ENCODE measurements at regions not wholly inside any gene's neighbourhood (a gene's known extent, or its start where the extent isn't known, plus 50 kb on each side); places are given as distances from the start of the nearest gene placed in this dataset.

DNA sequence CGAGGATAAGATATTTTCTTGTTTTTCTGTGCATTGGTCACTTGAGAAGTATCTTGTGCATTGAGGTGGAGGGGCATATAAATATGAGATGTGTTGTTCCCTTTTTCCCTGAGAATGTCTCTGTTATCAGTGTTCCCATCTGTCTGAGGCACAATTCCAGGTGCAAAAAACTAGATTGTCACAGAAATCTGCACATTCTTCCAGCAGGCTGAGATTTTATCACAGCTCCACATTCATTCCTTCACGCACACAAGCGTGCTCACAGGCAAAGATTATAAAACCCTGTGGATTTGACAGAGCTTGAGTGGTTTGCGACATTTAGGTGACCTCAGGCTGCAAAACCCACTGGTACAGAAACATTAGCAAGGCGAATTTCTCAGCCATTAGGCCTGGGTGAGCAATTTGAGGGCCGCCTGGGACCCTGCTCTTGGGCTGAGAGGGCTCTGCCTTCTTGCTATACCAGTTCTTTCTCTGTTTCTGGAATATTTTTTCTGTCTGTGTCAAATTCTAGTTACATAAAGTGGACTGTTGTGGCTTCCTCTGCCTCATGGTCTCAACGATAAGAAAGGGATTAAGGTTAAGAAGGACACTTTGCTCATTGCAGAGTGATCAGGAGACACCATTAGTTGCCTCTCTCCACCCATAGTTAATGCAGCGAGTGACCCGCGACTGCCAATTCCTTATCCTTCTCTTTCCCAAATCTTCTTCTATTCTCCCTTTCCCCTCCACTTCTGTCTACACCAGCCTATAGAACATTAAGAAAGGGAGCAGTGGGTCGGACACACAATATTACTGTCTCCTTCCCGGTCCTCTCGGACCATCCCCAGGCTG is 86.7 kb upstream of the C1QTNF7 start:
- Mint-ChIP-seq H3K27me3 (no peaks in the 10 kb centered on the region), H3K4me1 (ENCODE audit: low read depth) (no peaks in the 10 kb centered on the region), H3K27ac (no peak overlapping the region), H3K9me3 (no peaks in the 10 kb centered on the region), H3K36me3 (ENCODE audit: low read depth) (no peaks in the 10 kb centered on the region), H3K4me3 (no peak overlapping the region)
- intact Hi-C loops (cut with micrococcal nuclease) = no loop called here
- TF ChIP-seq, protein P1, sequence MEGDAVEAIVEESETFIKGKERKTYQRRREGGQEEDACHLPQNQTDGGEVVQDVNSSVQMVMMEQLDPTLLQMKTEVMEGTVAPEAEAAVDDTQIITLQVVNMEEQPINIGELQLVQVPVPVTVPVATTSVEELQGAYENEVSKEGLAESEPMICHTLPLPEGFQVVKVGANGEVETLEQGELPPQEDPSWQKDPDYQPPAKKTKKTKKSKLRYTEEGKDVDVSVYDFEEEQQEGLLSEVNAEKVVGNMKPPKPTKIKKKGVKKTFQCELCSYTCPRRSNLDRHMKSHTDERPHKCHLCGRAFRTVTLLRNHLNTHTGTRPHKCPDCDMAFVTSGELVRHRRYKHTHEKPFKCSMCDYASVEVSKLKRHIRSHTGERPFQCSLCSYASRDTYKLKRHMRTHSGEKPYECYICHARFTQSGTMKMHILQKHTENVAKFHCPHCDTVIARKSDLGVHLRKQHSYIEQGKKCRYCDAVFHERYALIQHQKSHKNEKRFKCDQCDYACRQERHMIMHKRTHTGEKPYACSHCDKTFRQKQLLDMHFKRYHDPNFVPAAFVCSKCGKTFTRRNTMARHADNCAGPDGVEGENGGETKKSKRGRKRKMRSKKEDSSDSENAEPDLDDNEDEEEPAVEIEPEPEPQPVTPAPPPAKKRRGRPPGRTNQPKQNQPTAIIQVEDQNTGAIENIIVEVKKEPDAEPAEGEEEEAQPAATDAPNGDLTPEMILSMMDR (IDR thresholded peaks at IDR 0.05) = no peak
- DNase-seq (no peak), ATAC-seq (no peak)
- CTCF ChIA-PET = interaction anchor here (1.2 kb wide), 1 partner anchor 14 kb away, joined by 3 read pairs; no protein-coding TSS in a partner anchor
- POLR2A ChIA-PET = no interaction called here

GRCh38 chr4:15341733-15342300 is 86.0 kb upstream of the C1QTNF7 start:
- Mint-ChIP-seq H3K9me3 (no peaks in the 10 kb centered on the region), H3K27me3 (no peaks in the 10 kb centered on the region), H3K36me3 (ENCODE audit: low read depth) (no peaks in the 10 kb centered on the region), H3K27ac (no peak overlapping the region), H3K4me1 (ENCODE audit: low read depth) (no peaks in the 10 kb centered on the region), H3K4me3 (no peak overlapping the region)
- no peak for ATAC-seq
- CTCF ChIA-PET = no interaction called here
- POLR2A ChIA-PET = no interaction called here
- TF ChIP-seq, protein P1 (IDR thresholded peaks at IDR 0.05) = no peak
- DNase-seq = no peak
- intact Hi-C loops (cut with micrococcal nuclease) = no loop called here

GRCh38 chr4:15343000-15343399 is 84.8 kb upstream of the C1QTNF7 start:
- DNase-seq = no peak
- Mint-ChIP-seq H3K27ac (no peak overlapping the region), H3K4me1 (ENCODE audit: low read depth) (no peaks in the 10 kb centered on the region), H3K4me3 (no peak overlapping the region), H3K27me3 (no peaks in the 10 kb centered on the region), H3K36me3 (ENCODE audit: low read depth) (no peaks in the 10 kb centered on the region), H3K9me3 (no peaks in the 10 kb centered on the region)
- intact Hi-C loops (cut with micrococcal nuclease) = no loop called here
- ChIA-PET POLR2A (no interaction called here), CTCF (no interaction called here)
- TF ChIP-seq, protein P1 (IDR thresholded peaks at IDR 0.05) = no peak
- ATAC-seq = no peak

GRCh38 chr4:15343581-15343980 is 84.3 kb upstream of the C1QTNF7 start:
- intact Hi-C loops (cut with micrococcal nuclease) = no loop called here
- Mint-ChIP-seq H3K27ac (no peak overlapping the region), H3K36me3 (ENCODE audit: low read depth) (no peaks in the 10 kb centered on the region), H3K9me3 (no peaks in the 10 kb centered on the region), H3K4me3 (no peak overlapping the region), H3K27me3 (no peaks in the 10 kb centered on the region), H3K4me1 (ENCODE audit: low read depth) (no peaks in the 10 kb centered on the region)
- CTCF ChIA-PET = no interaction called here
- ATAC-seq (no peak), DNase-seq (no peak)
- TF ChIP-seq, protein P1 (IDR thresholded peaks at IDR 0.05) = no peak
- POLR2A ChIA-PET = no interaction called here

DNA sequence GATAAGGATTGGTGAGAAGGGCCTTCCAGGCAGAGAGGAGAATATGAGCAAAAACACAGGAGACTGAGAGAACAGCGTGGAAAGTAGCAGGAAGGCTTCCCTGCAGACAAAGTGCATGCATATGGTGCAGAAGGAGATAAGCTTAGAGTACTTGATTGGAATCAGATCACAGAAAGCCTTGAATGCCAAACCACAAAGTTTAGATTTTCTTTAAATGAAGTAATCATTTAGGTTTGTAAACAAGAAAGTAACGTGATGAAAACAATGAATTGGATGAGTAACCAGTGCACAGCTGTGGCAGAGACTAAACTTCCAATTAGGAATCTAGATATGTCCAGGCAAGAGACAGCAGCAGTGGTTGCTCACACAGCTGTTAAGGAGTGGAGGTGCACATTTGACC is 83.8 kb upstream of the C1QTNF7 start:
- intact Hi-C loops (cut with micrococcal nuclease) = no loop called here
- no peak overlapping the region for H3K27ac Mint-ChIP-seq
- H3K4me1 Mint-ChIP-seq (ENCODE audit: low read depth) = peaks cover under 1% of the 10 kb centered on the region
- ChIA-PET POLR2A (no interaction called here), CTCF (no interaction called here)
- no peaks in the 10 kb centered on the region for H3K36me3 Mint-ChIP-seq (ENCODE audit: low read depth)
- H3K4me3 Mint-ChIP-seq = no peak overlapping the region
- H3K9me3 Mint-ChIP-seq = no peaks in the 10 kb centered on the region
- no peaks in the 10 kb centered on the region for H3K27me3 Mint-ChIP-seq
- DNase-seq (no peak), ATAC-seq (no peak)
- TF ChIP-seq, protein P1 (IDR thresholded peaks at IDR 0.05) = no peak
